NCI-H2227 treated with DMSO at 0.1 percent for 48 hours (cell line): ENCODE measurements at regions not wholly inside any gene's neighbourhood (a gene's known extent, or its start where the extent isn't known, plus 50 kb on each side); places are given as distances from the start of the nearest gene placed in this dataset.
"Not testable (repeated sequence)": the region's sequence is repeated elsewhere in the genome, so short reads cannot be mapped to it uniquely, and the experiment has no call there.

ENCODE experiments used
- DNase-seq: peaks from one replicate; lab custom pipeline; 2025; lab: John Stamatoyannopoulos, UW

- no peak for DNase-seq
Observed at GRCh38 chr3:30299674-30300385, 306.6 kb upstream of the TGFBR2 start.

GRCh38 chr3:30300809-30301208 lies 305.6 kb upstream of the TGFBR2 start:
- no peak for DNase-seq

- DNase-seq: no peak
Observed at GRCh38 chr3:30302027-30302426, 304.4 kb upstream of the TGFBR2 start.

GRCh38 chr3:30303770-30304169 lies 302.6 kb upstream of the TGFBR2 start:
- DNase-seq: no peak

GRCh38 chr3:30305021-30305420 lies 301.4 kb upstream of the TGFBR2 start:
- no peak for DNase-seq

GRCh38 chr3:30306896-30307295 lies 299.5 kb upstream of the TGFBR2 start:
- no peak for DNase-seq

- DNase-seq: no peak
Observed at GRCh38 chr3:30307372-30307950, 298.9 kb upstream of the TGFBR2 start.

- DNase-seq: no peak
Observed at GRCh38 chr3:30308131-30308530, 298.3 kb upstream of the TGFBR2 start.

- no peak for DNase-seq
Observed at GRCh38 chr3:30309961-30310954, 296.1 kb upstream of the TGFBR2 start.

GRCh38 chr3:30311781-30312180 lies 294.6 kb upstream of the TGFBR2 start:
- DNase-seq: peak; percentile 17

- no peak for DNase-seq
Observed at GRCh38 chr3:30313840-30314239, 292.6 kb upstream of the TGFBR2 start.

GRCh38 chr3:30314757-30315325 lies 291.6 kb upstream of the TGFBR2 start:
- DNase-seq: no peak

- DNase-seq: no peak
Observed at GRCh38 chr3:30315447-30315846, 291.0 kb upstream of the TGFBR2 start.

GRCh38 chr3:30317561-30317960 lies 288.8 kb upstream of the TGFBR2 start:
- no peak for DNase-seq

GRCh38 chr3:30318110-30318509 lies 288.3 kb upstream of the TGFBR2 start:
- no peak for DNase-seq

- DNase-seq: no peak
Observed at GRCh38 chr3:30319713-30320112, 286.7 kb upstream of the TGFBR2 start.

GRCh38 chr3:30320392-30320791 lies 286.0 kb upstream of the TGFBR2 start:
- no peak for DNase-seq

- DNase-seq: no peak
Observed at GRCh38 chr3:30321065-30321464, 285.3 kb upstream of the TGFBR2 start.

- not testable (repeated sequence) for DNase-seq
Observed at GRCh38 chr3:30323649-30324048, 282.8 kb upstream of the TGFBR2 start.

- no peak for DNase-seq
Observed at GRCh38 chr3:30324587-30324986, 281.8 kb upstream of the TGFBR2 start.

GRCh38 chr3:30327976-30328375 lies 278.4 kb upstream of the TGFBR2 start:
- not testable (repeated sequence) for DNase-seq

GRCh38 chr3:30328935-30329334 lies 277.5 kb upstream of the TGFBR2 start:
- DNase-seq: not testable (repeated sequence)
